Frontal cortex (tissue), 3 donors: ENCODE measurements at regions not wholly inside any gene's neighbourhood (a gene's known extent, or its start where the extent isn't known, plus 50 kb on each side); places are given as distances from the start of the nearest gene placed in this dataset.
"Not testable (repeated sequence)": the region's sequence is repeated elsewhere in the genome, so short reads cannot be mapped to it uniquely, and the experiment has no call there.

ENCODE experiments used
- DNase-seq, 2 donors: peaks; one replicate each; pipeline ENCODE4 v3.0.0; 2012; ENCODE audit warnings: low spot score in 2 of 2
- FAIRE-seq: peaks from 2 replicates; lab custom pipeline; 2012; peaks lifted over from hg19 to GRCh38; lab: Jason Lieb, UNC
- donor health status: control.
- donor health status: control.
- donor health status: control.

- FAIRE-seq, DNase-seq: not testable (repeated sequence)
Measured at GRCh38 chr1:187615853-187616735, 787.3 kb downstream of the PLA2G4A start.

DNA sequence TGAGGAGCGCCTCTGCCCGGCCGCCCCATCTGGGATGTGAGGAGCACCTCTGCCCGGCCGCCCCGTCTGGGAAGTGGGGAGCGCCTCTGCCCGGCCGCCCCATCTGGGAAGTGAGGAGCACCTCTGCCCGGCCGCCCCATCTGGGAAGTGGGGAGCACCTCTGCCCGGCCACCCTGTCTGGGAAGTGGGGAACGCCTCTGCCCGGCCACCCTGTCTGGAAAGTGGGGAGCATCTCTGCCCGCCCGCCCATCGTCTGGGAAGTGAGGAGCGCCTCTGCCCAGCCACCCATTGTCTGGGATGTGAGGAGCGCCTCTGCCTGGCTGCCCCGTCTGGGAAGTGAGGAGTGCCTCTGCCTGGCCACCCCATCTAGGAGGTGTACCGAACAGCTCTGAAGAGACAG, 788.1 kb downstream of the PLA2G4A start:
- not testable (repeated sequence) for DNase-seq, FAIRE-seq

GRCh38 chr1:187617776-187618175, 789.0 kb downstream of the PLA2G4A start:
- FAIRE-seq: no peak
- no peak for DNase-seq

GRCh38 chr1:187619175-187619574, 790.4 kb downstream of the PLA2G4A start:
- DNase-seq (no peak), FAIRE-seq (no peak)

DNA sequence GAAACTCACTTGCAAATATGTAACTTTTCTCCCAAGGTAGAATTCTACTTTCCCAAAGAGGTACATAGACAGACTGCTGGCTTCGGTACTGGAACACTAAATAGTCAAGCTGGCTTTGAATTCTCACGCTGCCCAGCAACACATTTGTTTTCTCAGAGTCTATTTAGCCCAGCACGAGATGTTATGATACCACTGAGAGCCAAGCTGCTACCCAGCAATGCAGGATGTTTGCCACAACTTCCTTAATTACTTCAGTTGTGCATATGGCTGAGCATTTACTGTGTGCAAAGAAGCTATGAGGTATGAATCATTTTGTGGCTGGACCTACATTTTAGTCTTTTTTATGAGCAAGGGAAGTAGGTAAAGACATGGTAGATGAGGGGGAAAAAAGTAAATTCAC, 793.2 kb downstream of the PLA2G4A start:
- no peak for DNase-seq

DNA sequence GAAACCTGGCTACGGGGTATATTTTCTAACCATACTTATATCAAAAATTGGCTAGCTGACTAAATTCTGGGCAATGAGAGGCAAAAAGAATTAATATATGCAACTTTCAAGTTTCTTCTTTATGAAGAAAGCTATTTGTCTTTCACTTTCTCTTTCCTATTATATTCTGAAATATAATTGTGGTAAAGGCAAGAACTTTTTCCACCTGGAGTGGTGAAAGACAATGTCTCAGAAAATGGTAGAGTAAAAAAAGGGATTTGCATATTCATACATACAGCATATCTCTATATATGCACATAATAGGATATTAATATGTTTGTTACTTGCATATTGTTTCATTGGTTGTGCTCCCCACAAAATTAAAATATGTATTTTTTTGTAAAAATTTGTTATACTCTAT, 793.8 kb downstream of the PLA2G4A start:
- no peak for DNase-seq
- no peak for FAIRE-seq

More for the DNA sequence above, 793.2 kb downstream of the PLA2G4A start:
- no peak for FAIRE-seq

GRCh38 chr1:187624812-187625545, 796.2 kb downstream of the PLA2G4A start:
- DNase-seq (no peak), FAIRE-seq (no peak)

DNA sequence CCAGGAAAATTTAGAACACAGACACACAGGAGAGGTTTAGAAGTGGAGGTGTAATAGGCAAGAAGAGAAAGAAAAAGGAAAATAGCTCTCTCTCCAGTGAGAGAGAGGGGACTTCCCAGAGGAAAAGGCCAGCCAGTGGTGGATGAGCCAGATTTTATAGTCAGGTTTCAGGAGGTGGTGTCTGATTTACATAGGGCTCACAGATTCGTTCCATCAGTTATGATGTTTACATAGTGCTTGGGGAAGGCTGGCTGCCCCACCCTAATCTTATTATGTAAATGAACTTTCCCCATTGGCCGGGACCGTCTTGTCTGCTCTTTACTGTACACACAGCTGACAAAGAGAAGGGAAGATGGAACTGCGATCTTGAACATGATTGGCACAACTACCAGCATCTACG, 797.3 kb downstream of the PLA2G4A start:
- DNase-seq (no peak), FAIRE-seq (no peak)

DNA sequence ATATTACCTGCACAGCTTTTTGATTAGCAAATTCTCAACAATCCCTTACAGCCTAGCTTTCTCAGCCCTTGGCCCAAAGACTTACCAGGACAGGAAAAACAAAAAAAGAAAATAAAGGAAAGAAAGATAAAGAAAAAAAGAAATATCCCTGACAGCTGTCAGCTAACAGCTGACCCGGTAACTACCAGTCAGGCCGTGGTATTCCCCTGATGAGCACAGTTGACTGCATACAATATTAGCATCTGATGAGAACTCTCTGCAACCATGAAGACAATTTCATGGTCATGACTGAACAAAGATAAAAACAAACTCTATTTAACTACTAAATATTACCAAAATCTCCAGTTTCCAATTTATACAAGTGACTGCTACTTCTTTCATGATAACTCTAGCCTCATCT, 798.8 kb downstream of the PLA2G4A start:
- DNase-seq (no peak), FAIRE-seq (no peak)

- no peak for DNase-seq
- no peak for FAIRE-seq
Measured at GRCh38 chr1:187629075-187629474, 800.3 kb downstream of the PLA2G4A start.

GRCh38 chr1:187630653-187631380, 802.1 kb downstream of the PLA2G4A start:
- DNase-seq (no peak), FAIRE-seq (no peak)

GRCh38 chr1:187631381-187631675, 802.6 kb downstream of the PLA2G4A start:
- FAIRE-seq (no peak), DNase-seq (no peak)

DNA sequence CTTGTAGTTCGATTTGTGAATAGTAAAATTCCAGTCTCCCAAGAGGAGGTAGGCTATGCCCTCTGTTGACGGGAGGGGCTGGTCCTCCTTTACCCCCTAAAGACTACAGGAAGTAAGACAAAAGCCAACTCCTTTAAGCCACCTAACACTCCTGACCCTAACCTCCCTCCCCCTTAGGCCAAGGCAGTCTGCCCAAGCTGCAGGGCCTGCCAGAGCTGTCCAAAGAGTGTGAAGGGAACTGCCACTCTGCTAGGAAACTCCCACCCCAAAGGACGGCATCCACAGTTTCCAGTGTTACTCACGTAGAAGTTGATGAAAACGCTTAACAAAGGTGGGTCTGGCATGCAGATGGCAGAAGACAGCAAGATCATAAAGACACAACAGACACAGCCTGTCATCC, 803.2 kb downstream of the PLA2G4A start:
- no peak for DNase-seq
- no peak for FAIRE-seq

GRCh38 chr1:187634940-187635339, 806.2 kb downstream of the PLA2G4A start:
- DNase-seq: no peak
- FAIRE-seq: no peak

- no peak for DNase-seq
Measured at GRCh38 chr1:187638733-187639434, 810.1 kb downstream of the PLA2G4A start.

GRCh38 chr1:187641015-187641414, 812.3 kb downstream of the PLA2G4A start:
- FAIRE-seq (no peak), DNase-seq (no peak)

More at GRCh38 chr1:187638733-187639434, 810.1 kb downstream of the PLA2G4A start:
- FAIRE-seq: no peak

GRCh38 chr1:187641463-187641862, 812.7 kb downstream of the PLA2G4A start:
- no peak for FAIRE-seq
- no peak for DNase-seq

DNA sequence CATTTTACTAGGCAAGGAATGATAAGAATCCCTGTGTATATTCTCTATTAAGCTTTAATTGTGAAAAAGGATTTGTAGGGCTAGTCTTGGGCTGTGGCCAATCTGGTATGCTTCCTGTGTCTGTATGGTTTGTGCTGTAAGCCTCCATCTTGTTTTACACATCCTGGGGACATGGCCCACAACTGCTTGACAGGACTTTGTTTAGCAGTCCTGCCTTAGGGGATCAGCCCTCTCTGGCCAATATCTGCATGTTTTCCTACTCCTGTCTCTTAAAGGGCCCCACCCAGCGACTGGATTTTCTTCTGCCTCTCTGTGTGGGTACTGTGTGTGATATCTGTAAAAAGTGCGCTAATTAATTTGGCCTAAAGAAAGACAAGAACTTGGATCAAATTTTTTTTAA, 813.2 kb downstream of the PLA2G4A start:
- FAIRE-seq: no peak
- no peak for DNase-seq

- no peak for DNase-seq
- FAIRE-seq: no peak
Measured at GRCh38 chr1:187645651-187646050, 816.9 kb downstream of the PLA2G4A start.

GRCh38 chr1:187646536-187647107, 817.9 kb downstream of the PLA2G4A start:
- no peak for FAIRE-seq
- no peak for DNase-seq
